Motor neuron (in vitro differentiated cells): ENCODE measurements at regions not wholly inside any gene's neighbourhood (a gene's known extent, or its start where the extent isn't known, plus 50 kb on each side); places are given as distances from the start of the nearest gene placed in this dataset.

Experiments
- ATAC-seq, 8 experiments: fragments of 200-7000 bp; cut with Tn5 transposase; replicated peaks in 6 of 8; 2 replicates each; pipeline ENCODE4 v1.8.0; 2021; ENCODE audit warnings: mild to moderate bottlenecking in 8 of 8, moderate library complexity in 8 of 8
- H3K27ac ChIP-seq, 2 donors: fragments of 250-450 bp; sonication (Bioruptor Pico); 2 replicates each; pipeline ENCODE4 v1.9.0; 2021; ENCODE audit warnings: antibody characterized with exemption in 2 of 2, mild to moderate bottlenecking in 2 of 2, moderate library complexity in 1 of 2
- H3K4me1 ChIP-seq, 2 donors: fragments of 250-450 bp; sonication (Bioruptor Pico); replicated peaks in 1 of 2; 2 replicates each; pipeline ENCODE4 v1.6.1; 2021; ENCODE audit warnings: antibody characterized with exemption in 2 of 2, mild to moderate bottlenecking in 2 of 2, moderate library complexity in 1 of 2
- H3K4me3 ChIP-seq, 5 donors: fragments of 250-450 bp; sonication (Bioruptor Pico); 2 replicates each; pipeline ENCODE4 v1.9.0; 2021; ENCODE audit warnings: antibody characterized with exemption in 5 of 5, mild to moderate bottlenecking in 5 of 5, moderate library complexity in 4 of 5
- WGBS, 10 experiments: fragments of 450-650 bp; shearing (Covaris generic); methylation state at CpG; one replicate each; pipeline ENCODE4 v1.0.0; 2022; 5-methylcytosine and 5-hydroxymethylcytosine counted together
- in situ Hi-C, 9 experiments: fragments of 400-800 bp; cut with MboI; loops; one replicate each; pipeline ENCODE4 v1.15.0; 2021; ENCODE audit warnings: low sequenced_read_pairs in 9 of 9, low pct_unique_long_range_greater_than_20kb in 2 of 9; ENCODE audit not compliant: unreplicated experiment in 9 of 9

DNA sequence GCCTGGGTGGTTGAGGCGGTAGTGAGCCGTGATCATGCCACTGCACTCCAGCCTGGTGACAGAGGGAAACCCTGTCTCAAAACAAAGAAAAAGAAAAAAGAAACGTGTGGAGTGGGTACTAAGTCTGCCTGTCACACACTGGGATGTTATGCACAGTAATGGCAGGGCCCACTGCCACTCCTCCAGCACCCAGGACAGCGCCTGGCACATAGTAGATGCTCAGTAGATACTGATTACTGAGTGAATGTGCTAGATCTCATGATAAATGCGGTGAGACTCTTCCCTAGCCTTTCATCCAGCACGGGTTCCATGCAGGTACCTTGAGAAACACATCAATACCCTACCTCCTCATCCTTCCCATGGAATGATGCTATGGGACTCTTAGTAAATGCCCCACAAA, 87.4 kb upstream of the HSPA9 start:
- Histone ChIP-seq H3K27ac (no peak overlapping the region), H3K4me1 (peaks cover 32 to 37% of the 10 kb centered on the region in 2 donors)
- 69 to 100% (median 92%) methylated on average over 2 to 4 of the region's 6 CpGs; no CpG with 5 or more reads in 6 of the 10 experiments for WGBS, 10 experiments

DNA sequence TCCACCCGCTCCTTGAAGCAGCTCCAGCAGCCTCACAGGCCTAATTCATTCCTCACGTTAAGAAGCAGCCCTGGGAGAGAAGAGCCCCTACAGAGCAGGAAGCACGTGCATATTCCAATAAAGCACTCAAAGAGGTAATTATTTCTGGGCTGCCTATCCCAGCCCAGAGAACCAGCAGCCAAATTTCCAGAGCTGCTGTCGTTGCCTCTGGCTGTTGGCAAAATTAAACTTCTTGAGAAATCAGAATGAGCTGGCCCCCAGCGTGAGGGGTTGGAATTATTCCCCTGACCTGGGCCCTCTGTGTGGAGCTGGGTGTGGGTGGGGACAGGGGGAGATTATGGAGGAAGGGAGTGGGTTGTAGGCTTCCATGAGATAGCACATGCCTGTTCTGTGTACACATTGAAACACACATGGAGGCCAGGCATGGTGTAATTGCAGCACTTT, 86.8 kb upstream of the HSPA9 start:
- ATAC-seq, result peak in 5 of 8 experiments; percentile 6 to 80 (median 34)
- Histone ChIP-seq H3K27ac (peak overlapping the region in 1 of 2 donors; percentile 22), H3K4me3 (no peak overlapping the region), H3K4me1 (peaks cover 32 to 37% of the 10 kb centered on the region in 2 donors)
- WGBS, 10 experiments, result 0 to 80% (median 0%) methylated on average over 1 to 4 of the region's 5 CpGs; no CpG with 5 or more reads in 5 of the 10 experiments
- in situ Hi-C loops, result no loop called here

More for the DNA sequence above, 87.4 kb upstream of the HSPA9 start:
- no peak for ATAC-seq
- no peak overlapping the region for H3K4me3 ChIP-seq
- in situ Hi-C loops, result no loop called here

GRCh38 chr5:138661291-138661960, 86.2 kb upstream of the HSPA9 start:
- peak in 3 of 8 experiments; percentile 55 to 70 (median 68) for ATAC-seq
- in situ Hi-C loops, result no loop called here

DNA sequence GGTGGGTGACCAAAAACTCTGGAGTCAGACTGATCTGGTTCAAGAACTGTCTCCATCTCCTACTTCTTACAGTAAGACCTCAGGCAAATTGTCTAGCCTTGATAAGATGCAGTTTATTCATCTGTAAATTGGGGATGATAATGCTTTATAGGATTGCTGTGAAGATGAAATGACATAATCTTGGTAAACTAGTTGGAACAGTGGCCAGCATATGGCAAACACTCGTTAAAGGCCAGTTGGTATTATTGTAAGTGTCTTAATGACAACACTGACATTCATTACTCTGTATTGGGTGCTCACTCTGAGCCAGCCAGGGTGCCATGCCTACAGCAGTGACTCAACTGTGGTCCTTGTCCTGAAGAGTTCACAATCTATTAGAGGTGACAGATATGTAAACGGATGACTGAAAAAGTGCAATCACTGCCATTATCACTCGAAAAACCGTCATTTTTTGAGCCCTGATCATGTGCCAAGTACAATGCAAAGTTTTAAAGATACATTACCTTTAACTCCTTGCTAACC, 84.9 kb upstream of the HSPA9 start:
- ATAC-seq, result no peak
- Histone ChIP-seq H3K27ac (no peak overlapping the region), H3K4me1 (peaks cover 26 to 33% of the 10 kb centered on the region in 2 donors), H3K4me3 (no peak overlapping the region)
- in situ Hi-C loops, result no loop called here
- WGBS, 10 experiments, result 7 to 100% (median 84%) methylated on average over 1 to 4 of the region's 4 CpGs

More at GRCh38 chr5:138661291-138661960, 86.2 kb upstream of the HSPA9 start:
- H3K4me3 ChIP-seq, result no peak overlapping the region
- peak overlapping the region in 1 of 2 donors; percentile 22 for H3K27ac ChIP-seq
- peaks cover 32 to 37% of the 10 kb centered on the region in 2 donors for H3K4me1 ChIP-seq
- WGBS, 10 experiments, result 59 to 100% (median 84%) methylated on average over 2 to 10 of the region's 19 CpGs; no CpG with 5 or more reads in 4 of the 10 experiments

DNA sequence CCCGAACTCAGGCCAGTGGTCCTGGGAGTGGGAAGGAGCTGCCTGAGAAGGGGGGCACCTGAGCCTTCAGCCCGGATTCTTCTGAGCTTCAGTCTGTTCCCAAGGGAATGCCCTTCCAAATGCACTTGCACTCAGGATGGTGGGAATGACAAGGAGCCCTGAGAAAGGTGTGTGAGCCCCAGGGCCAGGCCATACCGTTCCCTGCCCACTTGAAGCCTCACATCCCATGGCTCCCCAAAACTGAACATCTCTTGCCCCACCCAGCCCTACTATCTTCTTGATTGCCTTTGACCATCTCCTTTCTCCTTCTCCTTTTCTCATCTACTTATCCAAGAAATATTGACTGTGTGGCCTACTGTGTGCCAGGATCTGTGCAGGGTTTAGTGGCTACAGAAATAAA, 84.4 kb upstream of the HSPA9 start:
- Histone ChIP-seq H3K4me3 (no peak overlapping the region), H3K27ac (no peak overlapping the region), H3K4me1 (peaks cover 24 to 32% of the 10 kb centered on the region in 2 donors)
- no peak for ATAC-seq
- in situ Hi-C loops, result no loop called here
- WGBS, 10 experiments, result 76 to 100% methylated on average over 1 to 2 of the region's 3 CpGs; no CpG with 5 or more reads in 8 of the 10 experiments

DNA sequence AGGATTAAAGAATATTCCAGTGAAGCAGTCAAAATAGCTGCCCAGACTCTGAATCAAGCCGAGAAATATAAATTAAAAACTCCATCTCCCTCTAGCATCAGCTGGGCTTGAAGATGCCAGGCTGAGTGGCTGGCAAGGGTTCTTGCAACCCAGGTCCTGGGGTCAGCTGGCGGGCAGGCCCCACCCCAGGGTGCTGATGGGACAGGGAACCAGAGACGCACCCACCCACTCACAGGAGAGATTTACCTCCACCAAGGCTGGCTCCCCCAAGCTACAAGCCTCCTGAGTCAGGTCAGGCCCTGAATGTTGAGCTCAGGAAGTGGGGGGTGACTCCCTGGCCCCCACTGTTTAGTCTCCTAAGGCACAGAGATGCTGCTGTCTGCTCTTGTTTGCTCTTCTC, 83.9 kb upstream of the HSPA9 start:
- peaks cover 24 to 32% of the 10 kb centered on the region in 2 donors for H3K4me1 ChIP-seq
- in situ Hi-C loops, result no loop called here
- 71 to 100% (median 100%) methylated on average over 1 to 2 of the region's 3 CpGs; no CpG with 5 or more reads in 7 of the 10 experiments for WGBS, 10 experiments
- no peak for ATAC-seq
- no peak overlapping the region for H3K4me3 ChIP-seq
- H3K27ac ChIP-seq, result no peak overlapping the region

GRCh38 chr5:138658676-138659075, 83.5 kb upstream of the HSPA9 start:
- whole genome bisulfite sequencing, 10 experiments, result 42 to 100% (median 66%) methylated on average over 1 to 6 of the region's 6 CpGs; no CpG with 5 or more reads in 3 of the 10 experiments
- Histone ChIP-seq H3K27ac (no peak overlapping the region), H3K4me3 (no peak overlapping the region), H3K4me1 (peaks cover 24 to 34% of the 10 kb centered on the region in 2 donors)
- ATAC-seq, result no peak
- in situ Hi-C loops, result no loop called here

- in situ Hi-C loops, result no loop called here
- WGBS, 10 experiments, result 20 to 93% (median 77%) methylated on average over 1 to 4 of the region's 4 CpGs; no CpG with 5 or more reads in 4 of the 10 experiments
- no peak for ATAC-seq
- Histone ChIP-seq H3K27ac (no peak overlapping the region), H3K4me1 (peaks cover 33 to 47% of the 10 kb centered on the region in 2 donors), H3K4me3 (no peak overlapping the region)
Observed at GRCh38 chr5:138657360-138657759, 82.2 kb upstream of the HSPA9 start.

DNA sequence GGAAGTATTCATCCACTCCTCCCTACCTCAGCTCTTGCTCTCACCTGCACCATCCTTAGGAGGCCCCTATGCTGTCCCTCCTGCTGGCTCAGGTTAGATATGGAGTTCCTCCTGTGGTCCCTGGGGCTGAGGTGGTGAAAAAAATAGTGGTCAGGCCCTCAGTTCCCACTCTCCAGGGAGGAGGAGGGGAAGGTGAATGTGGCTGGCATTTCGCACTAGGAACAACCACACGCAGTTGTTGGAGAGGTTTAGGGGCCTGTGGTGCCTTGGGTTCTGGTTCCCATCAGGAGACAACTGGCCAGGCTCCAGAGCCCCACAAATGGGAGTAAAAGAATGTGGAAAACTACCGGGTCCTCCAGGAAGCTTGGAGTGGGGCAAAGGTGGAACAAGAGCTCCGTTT, 81.7 kb upstream of the HSPA9 start:
- Histone ChIP-seq H3K4me1 (peaks cover 35 to 48% of the 10 kb centered on the region in 2 donors), H3K4me3 (no peak overlapping the region), H3K27ac (no peak overlapping the region)
- WGBS, 10 experiments, result 29 to 100% (median 92%) methylated on average over 1 to 3 of the region's 4 CpGs; no CpG with 5 or more reads in 4 of the 10 experiments
- no peak for ATAC-seq
- in situ Hi-C loops, result no loop called here

DNA sequence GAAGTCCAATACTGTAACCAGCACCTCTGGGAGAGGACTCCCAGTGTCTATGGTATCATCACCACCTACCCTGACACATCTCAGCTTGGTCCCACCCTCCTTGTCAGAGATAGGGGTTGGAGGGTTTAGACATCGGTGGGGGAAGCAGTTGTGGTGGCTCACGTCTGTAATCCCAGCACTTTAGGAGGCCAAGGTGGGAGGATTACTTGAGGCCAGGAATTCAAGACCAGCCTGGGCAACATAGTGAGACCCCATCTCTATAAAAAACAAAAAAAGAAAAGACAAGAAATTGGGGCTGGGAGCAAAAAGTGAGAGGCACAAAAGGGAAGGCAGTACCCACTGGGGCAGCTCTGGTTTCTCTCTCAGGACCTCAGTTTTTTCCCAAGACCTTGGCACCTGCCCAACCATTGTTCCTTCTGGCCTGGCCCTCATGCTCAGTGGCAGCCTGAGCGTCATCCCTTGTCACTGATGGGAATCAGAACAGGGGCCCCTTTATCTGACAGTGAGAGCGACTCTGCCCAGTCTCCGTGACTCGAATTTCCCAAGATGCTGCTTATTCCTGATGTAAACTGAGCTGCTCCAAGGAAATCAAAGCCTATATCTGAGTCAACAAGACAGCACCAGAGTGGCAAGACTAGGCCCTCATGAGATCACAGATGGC, 80.5 kb upstream of the HSPA9 start:
- peaks cover 45 to 54% of the 10 kb centered on the region in 2 donors for H3K4me1 ChIP-seq
- peak overlapping the region in 1 of 2 donors; percentile 68 for H3K27ac ChIP-seq
- in situ Hi-C loops, result no loop called here
- WGBS, 10 experiments, result 63 to 100% (median 90%) methylated on average over 1 to 3 of the region's 6 CpGs; no CpG with 5 or more reads in 5 of the 10 experiments
- no peak for ATAC-seq
- no peak overlapping the region for H3K4me3 ChIP-seq

GRCh38 chr5:138654281-138654867, 79.2 kb upstream of the HSPA9 start:
- 0 to 88% (median 37%) methylated on average over 1 to 5 of the region's 8 CpGs for WGBS, 10 experiments
- Histone ChIP-seq H3K4me3 (no peak overlapping the region), H3K27ac (peak overlapping the region; percentile 68 to 92), H3K4me1 (peaks cover 58 to 65% of the 10 kb centered on the region in 2 donors)
- in situ Hi-C loops, result no loop called here
- peak in 5 of 8 experiments; percentile 26 to 72 (median 40) for ATAC-seq

DNA sequence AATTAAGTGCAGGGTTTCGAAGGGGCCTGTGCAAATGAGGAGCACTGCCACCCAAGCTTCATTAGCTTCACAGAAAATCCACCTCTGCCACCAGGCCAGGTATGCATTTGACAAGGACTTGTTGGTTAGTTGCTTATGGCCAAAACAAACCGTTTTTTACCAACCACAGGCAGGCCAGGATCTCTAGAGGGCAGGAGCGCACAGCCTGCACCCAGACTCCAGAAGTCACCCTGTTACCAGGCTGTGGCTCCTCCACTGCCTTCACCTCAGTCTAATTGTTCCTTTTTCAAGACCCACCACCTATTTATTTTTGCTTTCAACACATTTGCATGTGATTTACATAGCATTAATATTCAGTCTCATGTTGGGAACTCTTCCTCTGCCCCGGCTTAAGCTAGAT, 78.3 kb upstream of the HSPA9 start:
- H3K4me1 ChIP-seq, result peaks cover 62 to 65% of the 10 kb centered on the region in 2 donors
- H3K27ac ChIP-seq, result peak overlapping the region; percentile 68 to 92
- in situ Hi-C loops, result no loop called here
- ATAC-seq, result peak in 3 of 8 experiments; percentile 39 to 63 (median 60)
- H3K4me3 ChIP-seq, result no peak overlapping the region
- WGBS, 10 experiments, result 14 to 100% (median 51%) methylated on average over 1 to 3 of the region's 4 CpGs; no CpG with 5 or more reads in 3 of the 10 experiments

- WGBS, 10 experiments, result 42 to 70% (median 59%) methylated on average over 3 to 4 of the region's 6 CpGs; no CpG with 5 or more reads in 6 of the 10 experiments
- in situ Hi-C loops, result no loop called here
- no peak for ATAC-seq
- H3K27ac ChIP-seq, result peak overlapping the region; percentile 85 to 92
- H3K4me1 ChIP-seq, result peaks cover 79 to 81% of the 10 kb centered on the region in 2 donors
- H3K4me3 ChIP-seq, result no peak overlapping the region
Observed at GRCh38 chr5:138651767-138652117, 76.5 kb upstream of the HSPA9 start.
